ENCODE measurements at regions not wholly inside any gene's neighbourhood (a gene's known extent, or its start where the extent isn't known, plus 50 kb on each side); places are given as distances from the start of the nearest gene placed in this dataset.

DNA sequence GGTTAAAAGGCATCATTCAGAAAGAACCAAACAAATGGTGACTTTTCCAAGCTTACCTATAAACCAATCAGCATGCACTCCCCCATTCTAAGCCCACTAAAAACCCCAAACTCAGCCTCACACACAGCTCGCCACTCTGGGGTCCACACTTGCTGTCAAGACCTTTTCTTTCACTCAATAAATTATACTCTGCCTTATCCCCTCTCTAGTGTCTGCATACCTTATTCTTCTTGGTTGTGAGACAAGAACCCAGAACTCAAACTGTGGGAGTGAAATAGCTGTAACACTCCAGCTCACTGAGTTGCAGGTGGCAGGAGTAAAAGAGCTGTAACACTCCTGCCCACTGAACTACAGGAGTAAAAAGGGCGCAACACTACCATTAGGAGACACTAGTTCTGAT, 559.0 kb downstream of the TBC1D4 start:
- DNase-seq (ENCODE audit: low read depth) = no peak
- no peak for TF ChIP-seq CTCF (IDR thresholded peaks at IDR 0.05; ENCODE audit: insufficient read depth, low read depth, low read length, missing control alignments)
- no peak overlapping the region for H3K4me3 ChIP-seq (ENCODE audit: low read length)

DNA sequence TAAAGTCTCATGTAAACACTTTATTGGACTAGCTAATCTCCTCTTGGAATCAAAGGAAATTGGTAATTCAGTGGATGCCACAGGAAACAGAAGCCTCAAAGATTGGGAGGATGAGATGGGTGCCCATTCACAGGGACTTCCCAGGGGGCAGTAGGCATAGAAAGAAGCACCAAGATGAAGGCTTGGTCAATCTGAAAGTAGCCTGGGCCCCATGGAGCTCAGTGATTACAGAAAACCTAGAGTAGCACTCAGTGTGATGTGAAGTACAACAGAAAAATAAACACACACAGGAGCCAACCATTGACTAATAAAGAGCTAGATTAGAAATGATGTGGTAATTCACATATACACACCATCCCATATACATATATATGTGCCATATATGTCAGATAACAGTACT, 560.6 kb downstream of the TBC1D4 start:
- no peak for DNase-seq (ENCODE audit: low read depth)
- H3K4me3 ChIP-seq (ENCODE audit: low read length) = no peak overlapping the region
- no peak for TF ChIP-seq CTCF (IDR thresholded peaks at IDR 0.05; ENCODE audit: insufficient read depth, low read depth, low read length, missing control alignments)

DNA sequence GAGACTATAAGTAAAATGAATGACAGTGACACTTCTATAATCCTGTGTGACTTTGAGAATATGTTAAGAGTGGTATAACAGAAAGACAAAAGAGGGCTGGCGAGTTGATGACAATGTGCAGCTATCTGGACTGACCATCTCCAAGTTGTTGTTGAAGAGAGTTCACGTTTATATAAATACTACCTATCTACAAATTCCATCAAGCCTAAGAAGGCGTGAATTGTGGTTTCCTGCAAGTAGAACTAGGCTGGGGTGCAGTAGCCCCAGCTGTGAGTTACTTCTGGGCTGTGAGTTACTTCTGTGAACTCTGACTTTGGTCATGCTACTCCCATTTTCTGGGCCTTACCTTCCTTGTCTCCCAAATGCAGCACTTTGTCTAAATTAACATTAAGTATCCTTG, 561.0 kb downstream of the TBC1D4 start:
- no peak for DNase-seq (ENCODE audit: low read depth)
- TF ChIP-seq CTCF (IDR thresholded peaks at IDR 0.05; ENCODE audit: insufficient read depth, low read depth, low read length, missing control alignments) = no peak
- no peak overlapping the region for H3K4me3 ChIP-seq (ENCODE audit: low read length)

DNA sequence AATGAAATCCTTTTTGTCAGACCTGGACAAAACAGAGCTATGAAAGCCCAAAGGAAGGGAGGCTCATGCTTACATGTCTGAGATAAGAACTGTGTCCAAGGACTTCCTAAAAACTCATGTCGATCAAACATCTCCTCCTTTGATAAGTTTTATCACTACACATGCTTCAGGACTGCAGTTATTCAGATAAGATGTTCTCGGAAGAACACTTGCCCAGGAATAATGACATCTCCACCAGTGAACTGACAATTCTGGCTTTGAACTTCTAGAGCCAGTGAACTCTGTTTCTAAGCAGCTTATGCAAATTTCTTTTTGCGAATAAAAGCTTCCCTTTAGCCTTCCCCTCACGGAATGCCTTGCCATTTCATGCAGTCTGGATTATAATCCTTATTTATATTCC, 561.6 kb downstream of the TBC1D4 start:
- H3K4me3 ChIP-seq (ENCODE audit: low read length) = no peak overlapping the region
- no peak for TF ChIP-seq CTCF (IDR thresholded peaks at IDR 0.05; ENCODE audit: insufficient read depth, low read depth, low read length, missing control alignments)
- DNase-seq (ENCODE audit: low read depth) = no peak

DNA sequence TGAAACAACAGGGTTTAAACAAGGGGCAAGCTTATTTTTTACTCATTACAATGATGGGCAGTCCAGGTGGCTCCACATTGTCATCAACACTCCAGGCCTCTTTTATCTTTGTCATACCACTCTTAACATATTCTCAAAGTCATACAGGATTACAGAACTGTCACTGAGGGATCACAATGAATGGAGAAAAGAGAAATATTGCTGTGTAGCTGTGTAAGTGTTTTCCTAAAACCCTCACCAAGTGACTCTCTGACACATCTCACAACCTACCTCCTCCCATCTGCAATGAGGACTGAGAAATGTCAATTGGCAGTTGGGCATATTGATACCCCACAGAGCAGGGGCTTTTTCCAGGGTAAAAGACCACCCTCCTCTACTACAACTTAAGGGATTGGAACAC, 562.1 kb downstream of the TBC1D4 start:
- H3K4me3 ChIP-seq (ENCODE audit: low read length) = no peak overlapping the region
- DNase-seq (ENCODE audit: low read depth) = no peak
- no peak for TF ChIP-seq CTCF (IDR thresholded peaks at IDR 0.05; ENCODE audit: insufficient read depth, low read depth, low read length, missing control alignments)

DNA sequence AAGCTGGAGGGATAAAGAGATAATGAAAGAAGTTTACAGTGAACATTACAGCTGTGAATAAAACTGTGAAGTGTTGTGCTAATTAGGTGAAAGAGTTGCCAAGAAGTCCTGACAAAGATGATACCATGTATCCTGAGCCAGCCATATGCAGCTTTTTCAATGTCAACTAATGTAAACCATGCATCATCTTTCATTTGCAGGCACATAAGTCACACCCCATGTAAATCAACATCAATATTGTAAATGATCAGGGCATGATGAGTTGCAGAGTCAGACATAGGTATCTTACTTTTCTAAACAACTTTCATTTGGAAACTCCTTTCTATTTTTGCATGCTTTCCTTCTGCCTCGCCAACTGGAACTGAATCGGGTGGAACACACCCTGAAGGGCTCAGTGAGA, 569.1 kb downstream of the TBC1D4 start:
- no peak for DNase-seq (ENCODE audit: low read depth)
- no peak for TF ChIP-seq CTCF (IDR thresholded peaks at IDR 0.05; ENCODE audit: insufficient read depth, low read depth, low read length, missing control alignments)

GRCh38 chr13:74910415-74910814, 571.6 kb downstream of the TBC1D4 start:
- DNase-seq (ENCODE audit: low read depth) = no peak
- TF ChIP-seq CTCF (IDR thresholded peaks at IDR 0.05; ENCODE audit: insufficient read depth, low read depth, low read length, missing control alignments) = no peak

More for the DNA sequence above, 569.1 kb downstream of the TBC1D4 start:
- H3K4me3 ChIP-seq (ENCODE audit: low read length) = no peak overlapping the region

More at GRCh38 chr13:74910415-74910814, 571.6 kb downstream of the TBC1D4 start:
- no peak overlapping the region for H3K4me3 ChIP-seq (ENCODE audit: low read length)
